OCI-LY3 (cell line): ENCODE measurements at regions not wholly inside any gene's neighbourhood (a gene's known extent, or its start where the extent isn't known, plus 50 kb on each side); places are given as distances from the start of the nearest gene placed in this dataset.

Experiments
- H2AFZ ChIP-seq: fragments of 200-600, 300-600 bp; shearing (Covaris generic); 2 replicates; pipeline ENCODE4 v1.6.0; 2014; ENCODE audit warnings: antibody characterized with exemption, low read depth, low read length
- H3K27ac ChIP-seq: fragments of 200-600, 300-600 bp; sonication (generic); 2 replicates; pipeline ENCODE4 v1.5.1; 2014; ENCODE audit warnings: mild to moderate bottlenecking, low read length, moderate library complexity, mixed read lengths
- H3K27me3 ChIP-seq: fragments of 200-600, 300-600 bp; sonication (generic); 2 replicates; pipeline ENCODE4 v1.6.1; 2014; ENCODE audit warnings: low read depth, low read length, mixed read lengths
- H3K36me3 ChIP-seq: fragments of 200-600, 300-600 bp; sonication (generic); replicated peaks from 2 replicates; pipeline ENCODE3; 2014; ENCODE audit warnings: low read depth, low read length, mixed read lengths
- H3K4me1 ChIP-seq: fragments of 300-600, 200-600 bp; sonication (generic); 2 replicates; pipeline ENCODE4 v1.6.1; 2014; ENCODE audit warnings: low read length, mixed read lengths
- H3K4me2 ChIP-seq: fragments of 200-600, 300-600 bp; sonication (generic); 2 replicates; pipeline ENCODE4 v1.6.1; 2014; ENCODE audit warnings: low read length, mixed read lengths
- H3K4me3 ChIP-seq: fragments of 300-600, 200-600 bp; sonication (generic); 2 replicates; pipeline ENCODE4 v1.5.1; 2014; ENCODE audit warnings: antibody characterized with exemption, mild to moderate bottlenecking, low read length, moderate library complexity
- H3K79me2 ChIP-seq: fragments of 300-600, 200-600 bp; shearing (Covaris generic); 2 replicates; pipeline ENCODE4 v1.6.1; 2014; ENCODE audit warnings: mild to moderate bottlenecking, low read length, mixed read lengths
- H3K9ac ChIP-seq: fragments of 300-600, 200-600 bp; shearing (Covaris generic); 2 replicates; pipeline ENCODE4 v1.6.0; 2014; ENCODE audit warnings: mild to moderate bottlenecking, low read length, moderate library complexity
- H3K9me3 ChIP-seq: fragments of 200-600, 300-600 bp; shearing (Covaris generic); 2 replicates; pipeline ENCODE4 v1.6.1; 2014; ENCODE audit warnings: low read length, mixed read lengths; ENCODE audit not compliant: insufficient read depth
- H4K20me1 ChIP-seq: fragments of 200-600, 300-600 bp; sonication (generic); 2 replicates; pipeline ENCODE4 v1.6.1; 2016; ENCODE audit warnings: low read length, mixed read lengths; ENCODE audit not compliant: insufficient read depth
- CTCF ChIP-seq: fragments of 200-600, 300-600 bp; sonication (generic); IDR thresholded peaks from 2 replicates; pipeline ENCODE4 v1.5.1; 2014; ENCODE audit warnings: antibody characterized with exemption, low read length, low read depth
- EZH2phosphoT487 ChIP-seq: fragments of 200-600 bp; shearing (Covaris generic); IDR thresholded peaks from 2 replicates; pipeline ENCODE4 v1.6.1; 2018; ENCODE audit warnings: antibody characterized with exemption, mixed run types, low read depth

- Histone ChIP-seq H3K79me2 (no peaks in the 10 kb centered on the region), H3K27me3 (peaks cover 10% of the 10 kb centered on the region; the same call in 1 of the 2 replicates), H3K9me3 (no peaks in the 10 kb centered on the region), H4K20me1 (no peaks in the 10 kb centered on the region), H3K27ac (no peak overlapping the region), H3K4me1 (no peaks in the 10 kb centered on the region), H3K4me2 (no peak overlapping the region), H3K36me3 (no peaks in the 10 kb centered on the region), H3K4me3 (no peak overlapping the region), H3K9ac (no peak overlapping the region), H2AFZ (no peak overlapping the region)
- TF ChIP-seq CTCF (no peak), EZH2phosphoT487 (no peak)
Measured at GRCh38 chr2:18440141-18440661, 120.3 kb downstream of the RDH14 start.

DNA sequence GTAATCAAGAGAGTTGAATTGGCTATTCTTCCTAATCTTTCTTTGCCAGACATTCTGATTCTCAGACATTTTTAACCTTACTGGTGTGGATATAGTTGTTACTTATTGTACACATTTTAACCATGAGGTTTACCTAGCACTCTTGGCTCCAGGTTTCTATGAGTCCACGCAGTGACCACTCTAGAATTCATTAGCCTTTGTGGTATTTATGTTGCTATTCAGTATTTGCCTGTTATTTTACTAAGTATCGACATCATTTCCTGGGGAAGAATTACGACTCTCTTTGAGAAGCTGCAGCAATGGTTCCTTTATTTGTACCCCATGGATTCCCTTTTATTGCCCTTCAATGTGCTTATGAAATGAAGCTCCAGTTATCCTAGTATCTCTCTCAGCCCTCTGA, 120.7 kb downstream of the RDH14 start:
- no peak overlapping the region for H3K4me3 ChIP-seq
- no peak overlapping the region for H3K27ac ChIP-seq
- peaks cover 10% of the 10 kb centered on the region; the same call in 1 of the 2 replicates for H3K27me3 ChIP-seq
- TF ChIP-seq EZH2phosphoT487, result no peak
- H4K20me1 ChIP-seq, result no peaks in the 10 kb centered on the region
- H3K4me1 ChIP-seq, result no peaks in the 10 kb centered on the region
- H2AFZ ChIP-seq, result no peak overlapping the region
- H3K4me2 ChIP-seq, result no peak overlapping the region
- H3K9me3 ChIP-seq, result no peaks in the 10 kb centered on the region
- H3K36me3 ChIP-seq, result no peaks in the 10 kb centered on the region
- H3K79me2 ChIP-seq, result no peaks in the 10 kb centered on the region
- H3K9ac ChIP-seq, result no peak overlapping the region

DNA sequence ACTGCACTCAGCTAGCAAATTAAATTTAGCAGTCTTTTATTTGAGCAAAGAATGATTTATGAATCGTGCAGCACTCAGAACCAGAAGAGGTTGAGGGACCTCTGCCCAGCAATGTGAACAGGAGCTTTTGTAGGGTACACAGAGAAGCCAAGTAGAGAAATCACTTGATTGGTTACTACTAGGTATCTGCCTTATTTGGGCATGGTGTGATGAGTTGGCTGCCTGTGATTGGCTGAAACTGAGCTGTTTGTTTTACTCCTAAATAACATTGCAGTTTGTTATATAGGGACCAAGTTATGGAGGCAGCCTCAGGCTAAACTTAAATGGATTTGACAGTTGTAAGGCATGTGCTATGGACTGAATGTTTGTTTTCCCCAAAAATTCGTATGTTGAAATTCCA, 122.5 kb downstream of the RDH14 start:
- Histone ChIP-seq H3K4me2 (no peak overlapping the region), H2AFZ (no peak overlapping the region)

DNA sequence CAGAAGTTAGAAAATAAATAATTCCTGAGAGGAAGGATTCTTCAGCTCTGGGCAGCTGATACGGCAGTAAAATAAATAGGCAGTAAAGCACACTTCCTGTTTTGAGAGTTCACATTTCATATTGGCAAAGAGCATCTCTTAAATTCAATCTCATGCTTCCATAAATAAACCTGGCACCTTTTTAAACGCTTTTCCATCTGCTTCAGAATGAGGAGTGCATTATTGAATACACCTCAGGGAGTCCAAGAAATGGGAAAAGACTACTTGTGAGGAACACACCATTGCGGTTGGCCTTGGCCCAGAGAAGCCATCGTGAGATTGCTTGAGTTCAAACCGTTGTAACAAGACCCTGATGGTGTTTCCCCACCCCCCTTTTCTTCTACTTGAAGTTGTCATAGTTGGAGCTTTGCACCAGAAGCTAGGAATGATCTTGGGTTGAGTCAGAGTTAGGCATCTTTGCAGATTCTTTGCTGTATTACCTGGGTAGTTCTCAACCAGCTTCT, 123.9 kb downstream of the RDH14 start:
- Histone ChIP-seq H3K27ac (no peak overlapping the region), H2AFZ (0 out of 2 replicates have a peak overlapping the region, but pooled peaks have one; percentile 27)

More for the DNA sequence above, 122.5 kb downstream of the RDH14 start:
- Histone ChIP-seq H3K4me1 (no peaks in the 10 kb centered on the region), H4K20me1 (no peaks in the 10 kb centered on the region), H3K9ac (no peak overlapping the region), H3K4me3 (no peak overlapping the region), H3K79me2 (no peaks in the 10 kb centered on the region), H3K36me3 (no peaks in the 10 kb centered on the region), H3K27ac (no peak overlapping the region), H3K27me3 (peaks cover 18% of the 10 kb centered on the region; the same call in 1 of the 2 replicates), H3K9me3 (no peaks in the 10 kb centered on the region)
- no peak for TF ChIP-seq CTCF
- TF ChIP-seq EZH2phosphoT487, result no peak

More for the DNA sequence above, 123.9 kb downstream of the RDH14 start:
- H3K79me2 ChIP-seq, result no peaks in the 10 kb centered on the region
- no peak overlapping the region for H3K9ac ChIP-seq
- no peaks in the 10 kb centered on the region for H3K36me3 ChIP-seq
- TF ChIP-seq CTCF, result no peak
- no peak for TF ChIP-seq EZH2phosphoT487
- H3K4me3 ChIP-seq, result no peak overlapping the region
- H4K20me1 ChIP-seq, result no peaks in the 10 kb centered on the region
- H3K27me3 ChIP-seq, result peaks cover 11% of the 10 kb centered on the region; the same call in 1 of the 2 replicates
- no peak overlapping the region for H3K4me2 ChIP-seq
- no peaks in the 10 kb centered on the region for H3K9me3 ChIP-seq
- no peaks in the 10 kb centered on the region for H3K4me1 ChIP-seq
